Right atrium auricular region (tissue), 2 donors: ENCODE measurements at regions not wholly inside any gene's neighbourhood (a gene's known extent, or its start where the extent isn't known, plus 50 kb on each side); places are given as distances from the start of the nearest gene placed in this dataset.

Experiments used
- DNase-seq: peaks from one replicate; pipeline ENCODE4 v3.0.0-alpha.2; 2019; ENCODE audit warnings: low spot score
- H3K27ac ChIP-seq, 2 donors: fragments of 200-600 bp; sonication (generic); 1 replicate in 1 of 2; 2 replicates in 1 of 2; pipeline ENCODE4 v1.5.1; 2016 to 2019
- H3K27me3 ChIP-seq, 2 donors: fragments of 200-600 bp; sonication (generic); one replicate each; pipeline versions ENCODE4 v1.5.1 to v1.6.0; 2017 to 2019
- H3K36me3 ChIP-seq: fragments of 200-600 bp; sonication (generic); one replicate; pipeline ENCODE4 v1.5.1; 2016
- H3K4me1 ChIP-seq, 2 donors: fragments of 200-600 bp; sonication (generic); one replicate each; pipeline versions ENCODE4 v1.5.1 to v1.6.0; 2017 to 2019
- H3K4me3 ChIP-seq, 2 donors: fragments of 200-600 bp; sonication (generic); 1 replicate in 1 of 2; 2 replicates in 1 of 2; pipeline ENCODE4 v1.5.1; 2017 to 2019; ENCODE audit warnings: mild to moderate bottlenecking in 1 of 2, moderate library complexity in 1 of 2
- H3K9me3 ChIP-seq, 2 donors: fragments of 200-600 bp; sonication (generic); one replicate each; pipeline ENCODE4 v1.5.1; 2019
- CTCF ChIP-seq, 2 donors: fragments of 200-600 bp; sonication (generic); IDR thresholded peaks; one replicate each; pipeline ENCODE4 v1.5.1; 2019; ENCODE audit warnings: antibody characterized with exemption in 2 of 2

GRCh38 chr4:31701256-31701655 is 981.1 kb downstream of the PCDH7 start:
- no peak for TF ChIP-seq CTCF (IDR thresholded peaks at IDR 0.05)
- DNase-seq: no peak
- H3K27me3 ChIP-seq: no peaks in the 10 kb centered on the region
- no peaks in the 10 kb centered on the region for H3K36me3 ChIP-seq
- no peaks in the 10 kb centered on the region for H3K9me3 ChIP-seq
- no peaks in the 10 kb centered on the region for H3K4me1 ChIP-seq
- H3K27ac ChIP-seq: no peak overlapping the region
- no peak overlapping the region for H3K4me3 ChIP-seq

GRCh38 chr4:31702326-31702725 is 982.2 kb downstream of the PCDH7 start:
- Histone ChIP-seq H3K4me1 (no peaks in the 10 kb centered on the region), H3K27ac (no peak overlapping the region), H3K4me3 (no peak overlapping the region), H3K27me3 (no peaks in the 10 kb centered on the region), H3K9me3 (no peaks in the 10 kb centered on the region), H3K36me3 (no peaks in the 10 kb centered on the region)
- DNase-seq: no peak
- no peak for TF ChIP-seq CTCF (IDR thresholded peaks at IDR 0.05)

DNA sequence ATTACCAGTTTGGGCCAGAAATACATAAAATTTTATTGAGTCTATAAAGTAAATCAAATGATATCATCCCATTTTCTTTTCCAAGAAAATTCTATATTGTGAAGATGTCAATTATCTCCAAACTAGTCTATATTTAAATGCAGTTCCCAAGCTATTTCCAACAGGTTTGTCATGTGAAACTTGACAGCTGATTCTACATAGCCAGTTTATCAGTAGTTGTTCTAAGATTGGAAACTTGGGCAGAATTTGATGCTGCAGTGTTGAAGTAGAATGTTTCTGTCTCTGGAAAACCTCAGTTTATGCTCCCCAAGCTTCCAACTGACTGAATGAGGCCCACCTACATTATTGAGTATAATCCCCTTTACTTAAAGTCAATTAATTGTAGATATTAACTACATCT is 994.1 kb downstream of the PCDH7 start:
- Histone ChIP-seq H3K27ac (no peak overlapping the region), H3K9me3 (no peaks in the 10 kb centered on the region), H3K27me3 (no peaks in the 10 kb centered on the region), H3K36me3 (no peaks in the 10 kb centered on the region), H3K4me1 (no peaks in the 10 kb centered on the region), H3K4me3 (no peak overlapping the region)
- no peak for DNase-seq
- TF ChIP-seq CTCF (IDR thresholded peaks at IDR 0.05): no peak

DNA sequence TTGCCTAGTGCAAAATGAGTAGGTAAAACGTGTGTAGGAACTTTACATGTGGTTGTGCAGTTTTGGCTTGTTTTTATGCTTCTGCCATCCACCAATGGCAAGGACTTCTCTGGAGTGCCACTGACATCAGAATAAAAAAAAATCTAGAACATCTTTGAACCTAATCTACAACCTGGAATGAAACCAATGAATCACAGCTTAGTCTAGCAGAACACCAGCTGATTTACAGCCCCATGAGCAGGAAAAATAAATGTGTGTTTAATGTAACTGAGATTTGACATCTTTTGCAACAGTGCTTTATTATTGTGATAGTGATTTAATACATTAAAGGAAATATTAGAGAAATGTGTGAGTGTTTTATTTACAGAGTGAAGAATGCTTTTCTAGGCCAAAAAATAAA is 995.1 kb downstream of the PCDH7 start:
- no peak for TF ChIP-seq CTCF (IDR thresholded peaks at IDR 0.05)

GRCh38 chr4:31727030-31727429 is 1006.9 kb downstream of the PCDH7 start:
- no peak for TF ChIP-seq CTCF (IDR thresholded peaks at IDR 0.05)

More for the DNA sequence above, 995.1 kb downstream of the PCDH7 start:
- H3K9me3 ChIP-seq: no peaks in the 10 kb centered on the region
- H3K27me3 ChIP-seq: no peaks in the 10 kb centered on the region
- H3K27ac ChIP-seq: no peak overlapping the region
- no peak for DNase-seq
- no peak overlapping the region for H3K4me3 ChIP-seq
- no peaks in the 10 kb centered on the region for H3K36me3 ChIP-seq
- H3K4me1 ChIP-seq: no peaks in the 10 kb centered on the region

DNA sequence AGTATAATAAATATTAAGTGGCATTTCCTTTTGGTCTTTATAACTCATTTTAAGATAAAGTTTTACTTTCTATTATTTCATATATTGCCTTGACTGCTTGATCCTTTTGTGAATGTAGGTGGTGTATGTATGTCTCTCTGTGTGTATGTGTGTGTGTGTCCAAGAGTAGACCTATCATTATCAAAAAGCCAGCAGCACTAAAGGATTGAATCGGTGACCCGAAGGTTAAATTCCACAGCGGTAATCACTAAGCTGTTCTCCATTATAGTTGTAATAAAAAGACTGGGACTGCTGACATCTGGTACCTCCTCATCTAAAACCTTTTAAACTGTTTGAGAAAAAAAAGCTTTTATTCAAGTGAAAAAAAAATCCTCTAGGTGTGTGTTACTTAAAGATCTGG is 1014.8 kb downstream of the PCDH7 start:
- H3K27me3 ChIP-seq: no peaks in the 10 kb centered on the region
- TF ChIP-seq CTCF (IDR thresholded peaks at IDR 0.05): no peak
- no peaks in the 10 kb centered on the region for H3K36me3 ChIP-seq
- no peaks in the 10 kb centered on the region for H3K4me1 ChIP-seq
- H3K27ac ChIP-seq: no peak overlapping the region
- no peak for DNase-seq
- H3K9me3 ChIP-seq: no peaks in the 10 kb centered on the region
- no peak overlapping the region for H3K4me3 ChIP-seq

More at GRCh38 chr4:31727030-31727429, 1006.9 kb downstream of the PCDH7 start:
- Histone ChIP-seq H3K4me1 (no peaks in the 10 kb centered on the region), H3K4me3 (no peak overlapping the region), H3K9me3 (no peaks in the 10 kb centered on the region), H3K27me3 (no peaks in the 10 kb centered on the region), H3K36me3 (no peaks in the 10 kb centered on the region), H3K27ac (no peak overlapping the region)
- DNase-seq: no peak
